Muscle of leg (tissue), 3 donors: ENCODE measurements at regions not wholly inside any gene's neighbourhood (a gene's known extent, or its start where the extent isn't known, plus 50 kb on each side); places are given as distances from the start of the nearest gene placed in this dataset.
A peak's percentile ranks its signal among the peaks of the same experiment; 100 is the strongest.

Experiments used
- DNase-seq: peaks from one replicate; pipeline ENCODE4 v3.0.0; 2013
- H3K27ac ChIP-seq: one replicate; pipeline ENCODE4 v1.5.1; 2013; ENCODE audit warnings: mild to moderate bottlenecking, low read length, control low read depth
- H3K27me3 ChIP-seq: one replicate; pipeline ENCODE4 v1.6.1; 2013; ENCODE audit warnings: low read length; ENCODE audit not compliant: control insufficient read depth, insufficient read depth
- H3K36me3 ChIP-seq: one replicate; pipeline ENCODE4 v1.6.1; 2013; ENCODE audit warnings: low read length; ENCODE audit not compliant: control insufficient read depth, insufficient read depth
- H3K4me1 ChIP-seq: one replicate; pipeline ENCODE4 v1.6.1; 2013; ENCODE audit warnings: low read length; ENCODE audit not compliant: control insufficient read depth, insufficient read depth
- H3K4me3 ChIP-seq: one replicate; pipeline ENCODE4 v1.5.1; 2013; ENCODE audit warnings: low read length, control low read depth
- H3K9me3 ChIP-seq: replicated peaks from 2 replicates; pipeline ENCODE4 v1.6.1; 2013; ENCODE audit warnings: low read depth, low read length; ENCODE audit not compliant: control insufficient read depth
- WGBS: methylation state at CpG from one replicate; pipeline ENCODE4 v1.1.5; 2013; ENCODE audit warnings: missing lambda C conversion rate; ENCODE audit not compliant: insufficient coverage; 5-methylcytosine and 5-hydroxymethylcytosine counted together

GRCh38 chr12:42802785-42803189 lies 213.2 kb upstream of the PRICKLE1 start:
- WGBS, result no CpG with 5 or more reads among the region's 4 CpGs
- H3K9me3 ChIP-seq, result no peaks in the 10 kb centered on the region
- peaks cover 11% of the 10 kb centered on the region for H3K4me1 ChIP-seq
- no peak overlapping the region for H3K4me3 ChIP-seq
- peak; percentile 93 for DNase-seq
- H3K27ac ChIP-seq, result peak overlapping the region; percentile 62
- no peaks in the 10 kb centered on the region for H3K27me3 ChIP-seq
- no peaks in the 10 kb centered on the region for H3K36me3 ChIP-seq

GRCh38 chr12:42801271-42801670 lies 211.7 kb upstream of the PRICKLE1 start:
- H3K36me3 ChIP-seq, result no peaks in the 10 kb centered on the region
- DNase-seq, result no peak
- H3K4me1 ChIP-seq, result peaks cover 11% of the 10 kb centered on the region
- no peaks in the 10 kb centered on the region for H3K27me3 ChIP-seq
- no peak overlapping the region for H3K4me3 ChIP-seq
- no CpG with 5 or more reads among the region's 2 CpGs for WGBS
- H3K27ac ChIP-seq, result no peak overlapping the region
- H3K9me3 ChIP-seq, result no peaks in the 10 kb centered on the region

DNA sequence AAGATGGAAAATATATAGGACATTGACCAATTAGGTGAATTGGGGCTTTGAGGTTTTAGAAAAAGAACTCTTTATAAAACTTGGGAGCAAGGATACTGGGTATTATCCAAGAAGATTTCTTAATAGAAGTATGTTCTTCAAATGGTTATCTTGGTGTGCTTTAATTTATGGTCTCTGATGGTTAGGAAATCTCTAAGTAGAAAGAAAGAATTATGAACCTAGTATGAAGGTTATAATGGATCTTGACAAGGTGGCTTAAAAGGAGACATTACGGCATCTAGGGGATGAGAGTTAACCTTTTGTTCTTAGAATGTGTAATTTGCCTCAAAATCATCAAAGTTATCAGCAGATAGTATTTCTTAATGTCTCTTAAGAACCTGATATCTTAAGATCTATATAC lies 210.4 kb upstream of the PRICKLE1 start:
- no peaks in the 10 kb centered on the region for H3K36me3 ChIP-seq
- no peak for DNase-seq
- no CpG with 5 or more reads among the region's 1 CpG for WGBS
- H3K9me3 ChIP-seq, result no peaks in the 10 kb centered on the region
- H3K27me3 ChIP-seq, result no peaks in the 10 kb centered on the region
- H3K27ac ChIP-seq, result no peak overlapping the region
- no peak overlapping the region for H3K4me3 ChIP-seq
- peaks cover 11% of the 10 kb centered on the region for H3K4me1 ChIP-seq

DNA sequence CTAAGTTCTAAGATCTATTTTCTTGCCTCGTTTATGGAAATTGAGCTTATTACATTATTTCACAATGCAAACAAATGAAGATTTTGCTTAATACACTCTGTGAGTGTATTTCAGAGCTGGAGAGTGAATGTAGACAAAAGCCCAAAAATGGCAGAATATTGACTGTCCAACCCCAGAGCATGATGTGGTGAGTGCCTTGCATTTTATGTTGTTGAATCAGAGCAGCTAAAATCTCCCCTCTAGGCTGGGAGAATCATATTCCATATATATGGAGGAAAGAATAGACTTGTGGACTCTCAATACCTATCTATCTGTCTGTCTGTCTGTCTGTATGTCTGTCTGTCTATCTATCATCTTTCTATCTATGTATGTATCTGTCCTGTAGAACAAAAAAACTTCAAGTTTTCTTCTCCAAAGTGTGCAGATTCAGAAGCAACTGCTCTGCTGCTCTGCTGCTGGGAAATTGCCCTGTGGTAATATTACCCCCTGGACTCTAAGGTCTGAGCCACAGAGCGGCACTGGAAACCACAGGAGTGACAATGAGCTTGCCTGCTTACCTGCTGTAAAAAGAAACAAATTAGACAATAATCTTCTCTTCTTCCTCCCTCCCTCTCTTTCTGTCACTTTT lies 209.4 kb upstream of the PRICKLE1 start:
- Histone ChIP-seq H3K36me3 (no peaks in the 10 kb centered on the region), H3K27ac (no peak overlapping the region), H3K4me1 (peaks cover 11% of the 10 kb centered on the region), H3K9me3 (no peaks in the 10 kb centered on the region), H3K27me3 (no peaks in the 10 kb centered on the region), H3K4me3 (no peak overlapping the region)
- WGBS, result 86% methylated on average over 1 of the region's 2 CpGs
- DNase-seq, result no peak

- Histone ChIP-seq H3K27me3 (no peaks in the 10 kb centered on the region), H3K36me3 (no peaks in the 10 kb centered on the region), H3K27ac (no peak overlapping the region), H3K9me3 (no peaks in the 10 kb centered on the region), H3K4me3 (no peak overlapping the region), H3K4me1 (no peaks in the 10 kb centered on the region)
- DNase-seq, result no peak
- no CpG with 5 or more reads among the region's 2 CpGs for WGBS
Measured at GRCh38 chr12:42794806-42795205, 205.3 kb upstream of the PRICKLE1 start.

DNA sequence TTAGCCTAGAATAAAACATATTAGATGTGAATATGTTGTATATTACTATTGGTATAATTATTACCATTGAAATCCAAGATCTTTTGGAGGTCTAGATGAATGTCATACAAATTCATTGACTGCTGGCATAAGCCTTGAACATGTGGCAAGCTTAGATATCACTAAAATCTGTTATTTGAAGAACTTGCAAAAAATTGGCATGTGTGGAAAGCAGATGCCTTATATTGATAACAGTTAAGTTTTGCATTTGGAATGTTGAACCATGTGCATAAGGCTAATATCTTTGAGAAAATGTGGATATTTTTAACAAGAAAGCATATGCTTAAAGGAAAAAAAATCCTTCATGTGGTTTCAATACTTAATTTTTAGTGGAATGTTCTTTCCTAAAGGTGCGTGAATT lies 203.6 kb upstream of the PRICKLE1 start:
- Histone ChIP-seq H3K4me1 (no peaks in the 10 kb centered on the region), H3K27ac (no peak overlapping the region), H3K9me3 (no peaks in the 10 kb centered on the region), H3K4me3 (no peak overlapping the region), H3K27me3 (no peaks in the 10 kb centered on the region), H3K36me3 (no peaks in the 10 kb centered on the region)
- WGBS, result no CpG with 5 or more reads among the region's 1 CpG
- no peak for DNase-seq

GRCh38 chr12:42792265-42792664 lies 202.7 kb upstream of the PRICKLE1 start:
- H3K4me1 ChIP-seq, result no peaks in the 10 kb centered on the region
- H3K27me3 ChIP-seq, result no peaks in the 10 kb centered on the region
- no peak overlapping the region for H3K27ac ChIP-seq
- H3K4me3 ChIP-seq, result no peak overlapping the region
- DNase-seq, result no peak
- no peaks in the 10 kb centered on the region for H3K36me3 ChIP-seq
- H3K9me3 ChIP-seq, result no peaks in the 10 kb centered on the region

- no peaks in the 10 kb centered on the region for H3K4me1 ChIP-seq
Measured at GRCh38 chr12:42791399-42791798, 201.9 kb upstream of the PRICKLE1 start.

GRCh38 chr12:42790761-42791151 lies 201.2 kb upstream of the PRICKLE1 start:
- Histone ChIP-seq H3K4me3 (no peak overlapping the region), H3K36me3 (no peaks in the 10 kb centered on the region), H3K27ac (no peak overlapping the region), H3K27me3 (no peaks in the 10 kb centered on the region), H3K9me3 (no peaks in the 10 kb centered on the region), H3K4me1 (no peaks in the 10 kb centered on the region)
- no peak for DNase-seq

More at GRCh38 chr12:42791399-42791798, 201.9 kb upstream of the PRICKLE1 start:
- Histone ChIP-seq H3K27me3 (no peaks in the 10 kb centered on the region), H3K36me3 (no peaks in the 10 kb centered on the region), H3K4me3 (no peak overlapping the region), H3K9me3 (no peaks in the 10 kb centered on the region), H3K27ac (no peak overlapping the region)
- no peak for DNase-seq
- no CpG with 5 or more reads among the region's 3 CpGs for WGBS

- H3K4me3 ChIP-seq, result no peak overlapping the region
- H3K27me3 ChIP-seq, result no peaks in the 10 kb centered on the region
- H3K4me1 ChIP-seq, result no peaks in the 10 kb centered on the region
- H3K27ac ChIP-seq, result no peak overlapping the region
- no peak for DNase-seq
- H3K36me3 ChIP-seq, result no peaks in the 10 kb centered on the region
- no peaks in the 10 kb centered on the region for H3K9me3 ChIP-seq
- 68% methylated on average over 6 of the region's 15 CpGs for WGBS
Measured at GRCh38 chr12:42789808-42790760, 200.5 kb upstream of the PRICKLE1 start.
